AG20443 (cell line): ENCODE measurements at regions not wholly inside any gene's neighbourhood (a gene's known extent, or its start where the extent isn't known, plus 50 kb on each side); places are given as distances from the start of the nearest gene placed in this dataset.
"Not testable (repeated sequence)": the region's sequence is repeated elsewhere in the genome, so short reads cannot be mapped to it uniquely, and the experiment has no call there.

ENCODE experiments used
- DNase-seq: peaks from one replicate; pipeline ENCODE4 v3.0.0; 2012; ENCODE audit warnings: low spot score, mixed read lengths

GRCh38 chr4:149203256-149204001 is 612.2 kb downstream of the IQCM start:
- peak; percentile 26 for DNase-seq

GRCh38 chr4:149202117-149202516 is 613.5 kb downstream of the IQCM start:
- DNase-seq, result no peak

- no peak for DNase-seq
These were observed 616.0 kb downstream of the IQCM start for GRCh38 chr4:149199594-149199993.

- DNase-seq, result no peak
These were observed 621.6 kb downstream of the IQCM start for GRCh38 chr4:149194061-149194460.

- DNase-seq, result no peak
These were observed 627.9 kb downstream of the IQCM start for GRCh38 chr4:149187726-149188125.

- DNase-seq, result no peak
These were observed 632.0 kb downstream of the IQCM start for GRCh38 chr4:149183638-149184037.

- DNase-seq, result not testable (repeated sequence)
These were observed 634.2 kb downstream of the IQCM start for GRCh38 chr4:149181459-149181858.

GRCh38 chr4:149176039-149176438 is 639.6 kb downstream of the IQCM start:
- no peak for DNase-seq

- DNase-seq, result no peak
These were observed 640.1 kb downstream of the IQCM start for GRCh38 chr4:149175549-149175948.

GRCh38 chr4:149173241-149174013 is 642.2 kb downstream of the IQCM start:
- DNase-seq, result no peak

GRCh38 chr4:149168645-149169044 is 647.0 kb downstream of the IQCM start:
- no peak for DNase-seq

GRCh38 chr4:149166876-149167275 is 648.8 kb downstream of the IQCM start:
- no peak for DNase-seq

GRCh38 chr4:149166365-149166764 is 649.3 kb downstream of the IQCM start:
- no peak for DNase-seq

- DNase-seq, result peak; percentile 64
These were observed 651.4 kb downstream of the IQCM start for GRCh38 chr4:149164282-149164681.

GRCh38 chr4:149161247-149161646 is 654.4 kb downstream of the IQCM start:
- peak; percentile 48 for DNase-seq

GRCh38 chr4:149160370-149160769 is 655.3 kb downstream of the IQCM start:
- DNase-seq, result no peak

- peak; percentile 10 for DNase-seq
These were observed 656.8 kb downstream of the IQCM start for GRCh38 chr4:149158817-149159216.

GRCh38 chr4:149145803-149146202 is 669.8 kb downstream of the IQCM start:
- peak; percentile 57 for DNase-seq

GRCh38 chr4:149144060-149144459 is 671.6 kb downstream of the IQCM start:
- DNase-seq, result no peak

- no peak for DNase-seq
These were observed 674.3 kb downstream of the IQCM start for GRCh38 chr4:149141391-149141790.

- no peak for DNase-seq
These were observed 674.8 kb downstream of the IQCM start for GRCh38 chr4:149140841-149141240.

GRCh38 chr4:149136951-149137620 is 678.6 kb downstream of the IQCM start:
- no peak for DNase-seq

- no peak for DNase-seq
These were observed 680.6 kb downstream of the IQCM start for GRCh38 chr4:149135062-149135461.
